GM12891 (cell line): ENCODE measurements at regions not wholly inside any gene's neighbourhood (a gene's known extent, or its start where the extent isn't known, plus 50 kb on each side); places are given as distances from the start of the nearest gene placed in this dataset.

Source experiments
- DNase-seq: peaks from one replicate; pipeline ENCODE4 v3.0.0; 2011; ENCODE audit warnings: low spot score; ENCODE audit not compliant: insufficient read length
- FAIRE-seq: peaks from 2 replicates; lab custom pipeline; 2011; peaks lifted over from hg19 to GRCh38; lab: Jason Lieb, UNC
- PAX5 ChIP-seq: IDR thresholded peaks from 2 replicates; pipeline ENCODE4 v1.6.1; 2011; ENCODE audit warnings: low read length, moderate library complexity, mild to moderate bottlenecking; ENCODE audit not compliant: insufficient read depth, severe bottlenecking
- POLR2A ChIP-seq: IDR thresholded peaks from 2 replicates; pipeline ENCODE4 v1.6.1; 2011; ENCODE audit warnings: low read depth, low read length, control low read depth
- POLR2AphosphoS5 ChIP-seq: IDR thresholded peaks from 2 replicates; pipeline ENCODE4 v1.6.1; 2011; ENCODE audit warnings: low read depth, low read length, control low read depth
- POU2F2 ChIP-seq: IDR thresholded peaks from 2 replicates; pipeline ENCODE4 v1.6.1; 2011; ENCODE audit warnings: low read depth, mild to moderate bottlenecking, control low read depth, low read length, moderate library complexity
- SPI1 ChIP-seq: IDR thresholded peaks from 2 replicates; pipeline ENCODE4 v1.6.1; 2011; ENCODE audit warnings: low read depth, low read length, control low read depth
- TAF1 ChIP-seq: IDR thresholded peaks from 2 replicates; pipeline ENCODE4 v1.6.1; 2011; ENCODE audit warnings: low read depth, low read length, control low read depth

- no peak for DNase-seq
- TF ChIP-seq POU2F2 (no peak), POLR2A (no peak), TAF1 (no peak), POLR2AphosphoS5 (no peak), PAX5 (no peak), SPI1 (no peak)
- FAIRE-seq = no peak
These were observed 316.7 kb upstream of the KLF3 start for GRCh38 chr4:38347251-38347650.

- no peak for TF ChIP-seq SPI1
- no peak for TF ChIP-seq POU2F2
- TF ChIP-seq TAF1 = no peak
- TF ChIP-seq POLR2AphosphoS5 = no peak
- no peak for TF ChIP-seq PAX5
- TF ChIP-seq POLR2A = no peak
- FAIRE-seq (no peak), DNase-seq (no peak)
These were observed 309.6 kb upstream of the KLF3 start for GRCh38 chr4:38354421-38354820.

GRCh38 chr4:38354872-38355271 lies 309.1 kb upstream of the KLF3 start:
- no peak for DNase-seq
- FAIRE-seq = peak; percentile 50
- TF ChIP-seq SPI1 = no peak
- TF ChIP-seq PAX5 = no peak
- TF ChIP-seq POU2F2 = no peak
- no peak for TF ChIP-seq TAF1
- TF ChIP-seq POLR2AphosphoS5 = no peak
- no peak for TF ChIP-seq POLR2A

DNA sequence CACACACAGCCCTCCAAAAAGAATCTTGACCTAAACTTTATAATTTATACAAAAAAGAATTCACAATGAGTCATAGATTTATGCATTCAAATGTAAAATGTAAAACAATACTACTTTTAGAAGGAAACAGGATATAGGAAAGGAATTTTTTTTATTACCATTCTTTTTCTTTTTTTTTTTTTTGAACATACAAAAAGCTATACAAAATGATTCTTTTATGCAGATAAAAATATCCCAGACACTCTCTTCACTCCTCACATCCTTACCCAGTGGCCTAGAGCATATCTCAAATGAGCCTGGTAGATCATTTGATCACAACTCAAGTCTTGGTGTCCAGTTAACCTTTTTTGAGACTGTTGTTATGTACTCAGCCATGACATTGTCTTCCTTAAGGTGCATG lies 307.3 kb upstream of the KLF3 start:
- no peak for FAIRE-seq
- DNase-seq = no peak
- TF ChIP-seq TAF1 = no peak
- no peak for TF ChIP-seq PAX5

- TF ChIP-seq TAF1 = no peak
- no peak for TF ChIP-seq POLR2AphosphoS5
- no peak for TF ChIP-seq PAX5
- DNase-seq (no peak), FAIRE-seq (no peak)
These were observed 306.5 kb upstream of the KLF3 start for GRCh38 chr4:38357546-38357945.

GRCh38 chr4:38359113-38359512 lies 304.9 kb upstream of the KLF3 start:
- TF ChIP-seq POU2F2 = no peak
- no peak for TF ChIP-seq POLR2AphosphoS5
- TF ChIP-seq POLR2A = no peak
- DNase-seq = no peak
- no peak for FAIRE-seq

DNA sequence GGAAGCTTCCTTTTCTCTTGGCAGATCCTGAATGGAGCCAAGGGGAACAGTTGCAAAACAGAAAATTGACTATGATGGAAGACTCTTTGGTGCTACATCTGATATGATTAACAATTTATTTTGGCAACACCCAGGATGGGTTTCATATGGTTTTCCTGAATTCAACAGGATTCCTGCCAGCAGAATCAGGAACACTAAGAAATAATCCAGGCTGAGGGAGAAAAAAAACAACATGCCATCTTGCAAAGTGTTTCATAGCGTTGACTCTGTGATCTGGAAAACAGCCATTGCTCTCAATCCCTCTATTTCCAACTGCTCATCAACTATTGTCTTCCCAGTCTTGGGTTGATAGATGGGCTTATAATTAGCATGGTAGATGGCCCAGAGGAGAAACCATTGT lies 303.8 kb upstream of the KLF3 start:
- DNase-seq = no peak
- no peak for FAIRE-seq
- no peak for TF ChIP-seq POLR2A
- TF ChIP-seq POLR2AphosphoS5 = no peak
- no peak for TF ChIP-seq POU2F2
- TF ChIP-seq SPI1 = no peak
- no peak for TF ChIP-seq TAF1
- TF ChIP-seq PAX5 = no peak

DNA sequence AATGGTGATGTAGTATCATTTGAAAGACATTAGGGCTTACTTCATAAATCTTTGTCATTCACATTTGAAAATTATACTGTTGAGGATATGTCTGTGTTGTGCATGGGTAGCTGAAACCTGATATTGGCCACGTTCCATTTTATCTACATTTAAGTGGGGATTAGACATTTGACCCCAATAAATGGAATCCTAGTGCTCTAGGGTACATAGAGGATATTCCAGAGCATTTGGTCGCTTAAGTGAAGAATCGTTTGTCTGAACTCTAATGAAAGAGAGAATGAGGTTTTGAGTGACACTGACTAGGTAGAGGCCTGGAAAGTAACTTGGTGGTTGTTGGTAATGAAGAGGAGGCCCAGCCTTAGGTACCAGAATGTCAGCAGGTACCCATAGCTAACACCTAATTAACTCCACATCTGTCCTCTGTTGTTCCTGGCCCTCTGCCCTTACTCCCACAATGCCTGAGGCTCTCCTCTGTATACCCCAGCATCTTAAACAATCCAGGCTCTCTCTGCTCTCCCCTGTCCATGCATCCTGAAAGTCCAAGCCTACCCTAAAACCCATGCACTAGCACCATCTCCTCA lies 299.5 kb upstream of the KLF3 start:
- FAIRE-seq (no peak), DNase-seq (no peak)
- no peak for TF ChIP-seq SPI1
- no peak for TF ChIP-seq POLR2AphosphoS5
- TF ChIP-seq POU2F2 = no peak
- TF ChIP-seq TAF1 = no peak
- no peak for TF ChIP-seq PAX5
- TF ChIP-seq POLR2A = no peak

DNA sequence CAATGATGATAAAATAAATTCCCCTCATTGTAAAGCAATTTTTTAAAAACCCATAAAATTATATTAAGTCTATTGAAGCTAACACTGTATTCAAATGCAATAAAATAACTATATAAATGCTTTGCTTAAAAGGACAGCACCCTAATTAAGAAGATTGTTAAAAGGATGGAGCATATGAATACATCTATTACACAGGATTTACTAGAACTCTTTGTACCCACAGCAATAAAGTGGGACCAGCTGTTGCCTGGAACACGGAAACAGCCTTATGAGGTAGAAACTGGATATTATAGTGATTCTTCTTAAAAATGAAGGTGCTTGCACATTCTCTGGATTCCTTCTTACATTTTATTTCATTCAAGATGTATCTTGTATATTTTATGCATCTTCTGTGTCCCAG lies 298.7 kb upstream of the KLF3 start:
- FAIRE-seq = no peak
- TF ChIP-seq TAF1 (no peak), PAX5 (no peak), POU2F2 (no peak), SPI1 (no peak), POLR2A (no peak), POLR2AphosphoS5 (no peak)
- DNase-seq = no peak

DNA sequence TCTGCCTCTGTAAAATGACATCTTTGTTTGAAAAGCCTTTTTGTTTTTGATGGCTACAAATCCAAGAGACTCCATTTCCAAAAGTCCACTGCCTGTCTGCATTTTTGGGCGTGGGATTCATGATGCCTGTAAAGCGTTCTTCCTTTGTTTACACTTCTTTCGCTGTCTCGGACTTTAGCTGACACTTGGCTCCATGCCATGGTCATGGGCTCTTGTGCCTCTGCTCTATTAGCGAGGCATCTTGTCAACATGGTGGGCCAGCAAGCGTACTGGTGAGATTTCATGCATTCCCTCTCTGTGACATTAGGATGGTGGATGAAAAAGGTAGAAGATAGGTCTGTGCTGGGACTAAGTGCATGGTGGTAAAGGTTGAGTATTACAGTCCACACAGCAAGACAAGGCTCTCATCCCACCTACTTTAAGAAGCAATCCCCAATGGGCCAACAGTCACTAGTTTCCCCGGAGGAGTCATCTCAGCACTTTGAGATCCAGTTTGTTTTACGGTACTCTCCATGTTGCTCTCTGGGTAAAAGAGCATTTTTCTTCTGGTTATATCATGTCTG lies 298.2 kb upstream of the KLF3 start:
- TF ChIP-seq POLR2A (no peak), PAX5 (no peak), TAF1 (no peak), SPI1 (no peak), POU2F2 (no peak), POLR2AphosphoS5 (no peak)
- no peak for DNase-seq
- FAIRE-seq = no peak

- FAIRE-seq (no peak), DNase-seq (no peak)
- TF ChIP-seq POLR2A (no peak), POU2F2 (no peak), PAX5 (no peak), SPI1 (no peak), TAF1 (no peak), POLR2AphosphoS5 (no peak)
These were observed 297.5 kb upstream of the KLF3 start for GRCh38 chr4:38366456-38366855.
